ENCODE measurements at regions not wholly inside any gene's neighbourhood (a gene's known extent, or its start where the extent isn't known, plus 50 kb on each side); places are given as distances from the start of the nearest gene placed in this dataset.

GRCh38 chr14:62616668-62617067 lies 428.6 kb downstream of the KCNH5 start:
- H3K4me3 ChIP-seq (ENCODE audit: low read depth, low read length) = no peak overlapping the region
- H3K27me3 ChIP-seq (ENCODE audit: insufficient read depth, low read depth, severe bottlenecking) = no peaks in the 10 kb centered on the region
- H3K9me3 ChIP-seq (ENCODE audit: severe bottlenecking) = no peaks in the 10 kb centered on the region
- DNase-seq = no peak
- no peak overlapping the region for H3K27ac ChIP-seq
- TF ChIP-seq CTCF (IDR thresholded peaks at IDR 0.05; ENCODE audit: low read depth, low read length) = no peak
- no peaks in the 10 kb centered on the region for H3K36me3 ChIP-seq

DNA sequence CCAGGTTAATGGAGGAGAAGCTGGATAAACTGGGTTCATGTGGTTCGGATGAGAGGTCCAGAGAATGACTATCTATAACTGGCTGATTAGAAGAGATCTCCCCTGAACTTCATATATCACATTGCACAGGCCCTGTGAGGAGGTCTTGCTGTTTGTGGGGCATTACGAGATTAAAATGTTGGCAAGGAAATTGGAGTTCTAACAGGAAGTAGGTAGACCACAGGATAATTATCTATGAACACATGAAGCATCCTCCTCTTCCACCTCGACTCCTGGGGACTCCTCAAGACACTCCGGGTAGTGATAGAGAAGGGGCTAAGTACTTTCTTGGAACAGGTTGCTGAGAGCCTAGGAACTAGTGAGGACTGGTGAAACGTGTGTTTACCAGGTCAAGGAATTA lies 418.8 kb downstream of the KCNH5 start:
- TF ChIP-seq CTCF (IDR thresholded peaks at IDR 0.05; ENCODE audit: low read depth, low read length) = no peak
- no peak for DNase-seq
- Histone ChIP-seq H3K9me3 (ENCODE audit: severe bottlenecking) (no peaks in the 10 kb centered on the region), H3K27ac (no peak overlapping the region), H3K4me3 (ENCODE audit: low read depth, low read length) (no peak overlapping the region), H3K27me3 (ENCODE audit: insufficient read depth, low read depth, severe bottlenecking) (no peaks in the 10 kb centered on the region), H3K36me3 (no peaks in the 10 kb centered on the region)

- no peaks in the 10 kb centered on the region for H3K27me3 ChIP-seq (ENCODE audit: insufficient read depth, low read depth, severe bottlenecking)
- H3K4me3 ChIP-seq (ENCODE audit: low read depth, low read length) = no peak overlapping the region
- no peak for DNase-seq
- no peak overlapping the region for H3K27ac ChIP-seq
- TF ChIP-seq CTCF (IDR thresholded peaks at IDR 0.05; ENCODE audit: low read depth, low read length) = no peak
- no peaks in the 10 kb centered on the region for H3K36me3 ChIP-seq
- no peaks in the 10 kb centered on the region for H3K9me3 ChIP-seq (ENCODE audit: severe bottlenecking)
Observed at GRCh38 chr14:62629176-62629725, 416.0 kb downstream of the KCNH5 start.

DNA sequence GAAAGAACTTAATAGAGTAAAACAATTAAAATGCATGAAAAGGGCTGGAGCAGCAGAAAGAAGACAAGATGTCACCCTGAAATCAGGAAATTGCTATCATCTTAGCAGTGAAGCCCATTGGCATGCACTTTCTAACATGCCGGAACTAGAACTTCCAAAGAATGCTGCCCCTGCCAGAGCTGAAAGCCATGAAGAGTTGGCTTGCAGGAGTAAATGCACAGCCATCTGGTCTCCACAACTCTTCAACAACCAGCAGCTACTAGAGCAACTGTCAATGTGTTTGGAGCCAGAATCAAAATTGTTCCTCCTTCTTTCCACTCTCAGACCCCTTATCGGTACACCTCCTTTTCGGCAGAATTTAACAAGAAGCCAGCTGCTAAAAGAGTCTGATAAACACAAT lies 414.1 kb downstream of the KCNH5 start:
- Histone ChIP-seq H3K9me3 (ENCODE audit: severe bottlenecking) (peaks cover 2% of the 10 kb centered on the region), H3K27me3 (ENCODE audit: insufficient read depth, low read depth, severe bottlenecking) (no peaks in the 10 kb centered on the region), H3K4me3 (ENCODE audit: low read depth, low read length) (no peak overlapping the region), H3K27ac (no peak overlapping the region), H3K36me3 (no peaks in the 10 kb centered on the region)
- TF ChIP-seq CTCF (IDR thresholded peaks at IDR 0.05; ENCODE audit: low read depth, low read length) = no peak
- no peak for DNase-seq

- H3K27me3 ChIP-seq (ENCODE audit: insufficient read depth, low read depth, severe bottlenecking) = no peaks in the 10 kb centered on the region
- H3K27ac ChIP-seq = no peak overlapping the region
- no peaks in the 10 kb centered on the region for H3K36me3 ChIP-seq
- H3K4me3 ChIP-seq (ENCODE audit: low read depth, low read length) = no peak overlapping the region
- no peak for TF ChIP-seq CTCF (IDR thresholded peaks at IDR 0.05; ENCODE audit: low read depth, low read length)
- H3K9me3 ChIP-seq (ENCODE audit: severe bottlenecking) = peaks cover 4% of the 10 kb centered on the region
- DNase-seq = no peak
Observed at GRCh38 chr14:62632771-62633170, 412.5 kb downstream of the KCNH5 start.

- H3K27me3 ChIP-seq (ENCODE audit: insufficient read depth, low read depth, severe bottlenecking) = no peaks in the 10 kb centered on the region
- no peak overlapping the region for H3K4me3 ChIP-seq (ENCODE audit: low read depth, low read length)
- no peak for TF ChIP-seq CTCF (IDR thresholded peaks at IDR 0.05; ENCODE audit: low read depth, low read length)
- H3K36me3 ChIP-seq = no peaks in the 10 kb centered on the region
- no peak for DNase-seq
- no peak overlapping the region for H3K27ac ChIP-seq
- H3K9me3 ChIP-seq (ENCODE audit: severe bottlenecking) = no peaks in the 10 kb centered on the region
Observed at GRCh38 chr14:62645649-62646048, 399.6 kb downstream of the KCNH5 start.
